GM21528 (cell line): ENCODE measurements at regions not wholly inside any gene's neighbourhood (a gene's known extent, or its start where the extent isn't known, plus 50 kb on each side); places are given as distances from the start of the nearest gene placed in this dataset.

Experiments
- ATAC-seq: cut with Tn5 transposase; IDR thresholded peaks from one replicate; pipeline ENCODE4 v1.9.1; 2021; ENCODE audit warnings: mild to moderate bottlenecking, moderate library complexity; ENCODE audit not compliant: unreplicated experiment, low FRiP score

DNA sequence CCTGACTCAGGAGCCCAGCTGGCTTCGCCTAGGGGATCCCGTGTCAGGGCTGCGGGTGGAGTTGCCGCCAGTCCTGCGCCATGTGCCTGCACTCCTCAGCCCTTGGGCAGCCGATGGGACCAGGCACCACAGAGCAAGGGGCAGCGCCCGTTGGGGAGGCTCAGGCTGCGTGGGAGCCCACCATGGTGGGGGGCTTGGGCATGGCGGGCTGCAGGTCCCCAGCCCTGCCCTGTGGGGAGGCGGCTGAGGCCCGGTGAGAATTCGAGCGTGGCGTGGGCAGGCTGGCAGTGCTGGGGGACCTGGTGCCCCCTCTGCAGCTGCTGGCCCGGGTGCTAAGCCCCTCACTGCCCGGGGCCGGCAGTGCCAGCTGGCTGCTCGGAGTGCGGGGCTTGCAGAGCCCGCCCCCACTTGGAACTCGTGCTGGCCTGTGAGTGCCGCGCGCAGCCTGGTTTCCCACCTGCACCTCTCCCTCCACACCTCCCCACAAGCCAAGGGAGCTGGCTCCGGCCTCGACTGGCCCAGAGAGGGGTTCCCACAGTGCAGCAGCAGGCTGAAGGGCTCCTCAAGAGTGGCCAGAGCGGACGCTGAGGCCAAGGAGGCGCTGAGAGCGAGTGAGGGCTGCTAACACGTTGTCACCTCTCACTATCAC is 135.1 kb upstream of the SEL1L start:
- no peak for ATAC-seq

DNA sequence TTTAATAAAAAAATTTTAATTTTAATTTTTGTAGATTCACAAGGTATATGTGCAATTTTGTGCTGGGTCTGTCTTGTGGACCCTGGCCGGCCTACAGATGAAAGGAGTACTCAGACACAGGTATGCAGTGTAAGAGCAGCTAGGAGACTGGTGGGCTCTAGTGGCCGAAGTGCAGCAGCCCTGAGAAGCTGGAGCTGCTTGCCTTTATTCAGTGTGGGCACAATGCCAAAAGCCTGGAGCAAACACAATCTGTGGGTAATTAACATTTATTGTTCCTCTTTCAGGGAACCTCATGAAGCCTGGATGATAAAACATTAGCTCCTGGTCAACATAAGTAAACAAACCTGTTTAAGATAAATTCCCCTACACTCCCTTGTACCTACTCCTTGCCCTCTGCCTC is 135.7 kb upstream of the SEL1L start:
- no peak for ATAC-seq

- ATAC-seq: no peak
Observed at GRCh38 chr14:81673930-81674329, 140.3 kb upstream of the SEL1L start.

GRCh38 chr14:81676395-81676794 is 142.7 kb upstream of the SEL1L start:
- no peak for ATAC-seq

- ATAC-seq: no peak
Observed at GRCh38 chr14:81676879-81677278, 143.2 kb upstream of the SEL1L start.

- no peak for ATAC-seq
Observed at GRCh38 chr14:81677736-81678135, 144.1 kb upstream of the SEL1L start.

- no peak for ATAC-seq
Observed at GRCh38 chr14:81679226-81679625, 145.6 kb upstream of the SEL1L start.

DNA sequence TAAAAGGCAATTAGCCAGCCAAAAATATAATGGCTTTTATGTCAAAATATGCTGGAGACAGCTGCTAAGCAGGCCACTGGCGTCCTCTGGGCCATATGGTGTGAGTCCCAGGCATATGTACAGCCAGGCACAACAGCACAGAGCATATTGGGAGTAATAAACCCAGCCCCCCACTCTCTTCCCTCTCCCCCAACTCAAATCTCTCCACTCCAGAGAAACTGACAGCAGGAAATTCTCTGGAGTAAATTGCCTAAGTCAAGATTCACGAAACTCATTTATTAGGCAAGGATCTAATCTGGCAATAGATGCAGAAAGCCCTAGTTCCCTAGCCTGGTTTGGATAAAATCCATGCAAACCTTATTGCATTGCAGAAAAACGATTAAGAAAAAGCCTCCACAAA is 147.9 kb upstream of the SEL1L start:
- ATAC-seq: no peak

DNA sequence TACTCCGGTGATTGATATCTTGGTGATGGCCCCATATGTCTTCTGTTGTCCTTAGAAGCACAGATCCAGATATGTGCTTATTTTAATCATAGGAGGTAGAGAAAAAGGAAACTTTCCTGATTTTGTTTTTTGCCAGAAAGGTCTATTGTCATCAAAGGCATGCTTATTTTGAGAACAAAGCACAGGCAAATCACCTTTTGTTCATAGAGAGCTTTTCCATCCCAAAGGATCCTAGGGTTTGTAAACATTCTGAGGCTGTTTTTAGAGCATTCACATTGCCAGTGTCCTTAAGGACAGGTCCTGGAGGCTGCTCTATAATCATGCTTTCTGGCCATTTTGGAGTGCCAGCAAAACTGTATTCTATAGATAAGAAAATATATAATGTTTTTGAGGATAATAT is 148.5 kb upstream of the SEL1L start:
- ATAC-seq: no peak

DNA sequence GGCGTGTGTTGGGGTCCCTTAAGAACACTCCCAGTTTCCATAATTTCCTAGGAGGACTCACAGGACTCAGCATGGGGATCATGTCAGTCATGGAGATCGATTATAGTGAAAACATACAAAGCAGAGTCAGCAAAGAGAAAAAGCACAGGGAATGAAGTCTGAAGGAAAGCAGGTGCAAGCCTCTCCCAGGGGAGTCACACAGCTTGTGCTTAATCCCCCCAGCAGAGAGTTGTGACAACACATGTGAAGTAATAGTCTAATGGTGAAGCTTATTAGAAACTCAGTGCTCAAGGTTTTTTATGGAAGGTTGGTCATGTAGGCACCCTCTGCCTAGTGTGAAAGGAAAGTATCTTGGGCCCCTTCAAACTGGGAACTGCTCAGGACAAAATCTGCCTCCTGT is 149.0 kb upstream of the SEL1L start:
- no peak for ATAC-seq

GRCh38 chr14:81684696-81685095 is 151.0 kb upstream of the SEL1L start:
- no peak for ATAC-seq

- ATAC-seq: no peak
Observed at GRCh38 chr14:81686512-81686911, 152.9 kb upstream of the SEL1L start.

- no peak for ATAC-seq
Observed at GRCh38 chr14:81691931-81692330, 158.3 kb upstream of the SEL1L start.

DNA sequence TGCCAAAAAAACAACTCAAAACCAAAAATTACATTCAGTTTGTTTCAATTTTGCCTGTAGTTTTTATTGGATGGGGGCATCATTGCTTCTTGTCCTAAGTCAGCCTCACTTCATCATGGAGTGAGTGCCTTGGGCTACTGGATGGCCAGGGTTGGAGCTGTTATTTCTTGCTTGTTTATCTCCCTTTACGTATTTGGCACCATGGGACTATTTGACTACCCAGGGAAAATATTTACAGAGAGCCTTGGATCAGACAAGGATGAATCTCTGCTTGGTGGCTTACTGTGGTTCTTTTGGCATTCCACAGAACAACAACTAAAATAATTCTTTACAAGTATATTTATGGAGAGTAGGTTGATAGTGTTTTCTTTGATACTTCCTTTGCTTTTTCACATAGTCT is 160.8 kb upstream of the SEL1L start:
- ATAC-seq: no peak

DNA sequence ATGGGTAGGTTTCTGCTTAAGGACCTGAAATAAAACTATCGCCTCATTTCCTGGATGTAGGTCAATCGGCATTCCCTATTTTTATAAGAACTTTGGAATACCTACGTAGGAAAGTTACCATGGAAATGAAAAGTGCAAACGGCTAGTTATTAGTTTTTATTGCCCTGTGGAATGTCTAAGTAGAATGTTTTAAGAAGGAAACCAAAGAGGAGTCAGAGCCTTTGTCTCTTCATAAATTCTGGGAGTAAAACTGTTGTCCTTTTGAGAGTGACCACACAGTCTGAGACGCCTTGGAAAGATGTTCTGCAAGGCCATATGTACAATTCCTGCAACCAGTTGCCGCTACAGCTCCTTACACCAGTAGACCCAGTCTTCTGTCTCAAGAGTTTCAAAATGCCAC is 176.0 kb upstream of the SEL1L start:
- ATAC-seq: no peak

DNA sequence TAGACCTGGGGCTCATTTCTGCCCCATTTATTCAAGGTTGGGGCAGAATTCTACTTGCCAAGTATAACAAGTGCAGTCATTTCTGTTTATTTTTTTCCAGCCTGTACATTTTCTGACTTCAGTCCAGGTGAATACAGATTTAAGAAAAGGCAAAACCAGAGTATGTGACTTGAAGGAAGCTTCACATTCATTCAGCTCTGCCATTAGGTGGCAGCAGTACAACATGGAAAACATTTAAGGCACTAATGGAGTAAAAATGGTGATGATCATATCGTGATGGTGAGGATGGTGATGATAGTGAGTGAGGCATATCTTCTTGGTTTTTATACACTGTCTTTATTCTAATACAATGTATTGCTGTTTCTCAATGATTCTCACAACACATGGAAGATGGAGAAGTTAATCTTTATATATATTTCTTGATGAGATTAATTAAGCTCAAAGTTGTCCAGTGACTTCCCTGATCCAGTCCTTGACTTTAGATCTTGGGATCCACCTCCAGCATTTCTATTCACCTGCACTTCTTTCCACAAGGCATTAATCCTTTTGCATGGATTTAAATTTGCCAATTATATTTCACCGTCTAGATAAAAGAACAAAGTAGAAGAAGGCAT is 176.7 kb upstream of the SEL1L start:
- peak; percentile 57 for ATAC-seq

DNA sequence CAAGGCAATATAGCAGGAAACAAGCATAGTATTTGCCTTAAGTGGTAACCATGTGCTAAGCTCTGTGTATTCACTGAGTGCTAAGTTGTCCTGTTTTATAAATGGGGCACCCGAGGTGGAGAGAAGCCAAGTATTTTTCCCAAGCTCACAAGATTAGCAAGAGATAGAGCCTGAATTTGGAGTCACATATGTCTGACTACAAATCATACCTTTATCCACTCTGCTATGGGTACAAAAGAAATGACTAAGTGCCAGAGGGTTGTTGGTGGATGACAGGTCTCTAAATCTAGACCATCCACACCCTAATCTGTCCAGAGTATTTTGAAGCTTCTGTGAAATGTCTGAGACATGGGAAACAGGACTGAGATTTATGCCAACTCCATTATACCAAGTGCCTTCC is 182.1 kb upstream of the SEL1L start:
- no peak for ATAC-seq

- no peak for ATAC-seq
Observed at GRCh38 chr14:81716953-81717352, 183.3 kb upstream of the SEL1L start.

GRCh38 chr14:81723956-81724355 is 190.3 kb upstream of the SEL1L start:
- ATAC-seq: no peak

- ATAC-seq: no peak
Observed at GRCh38 chr14:81727218-81727617, 193.6 kb upstream of the SEL1L start.

- ATAC-seq: no peak
Observed at GRCh38 chr14:81728447-81728846, 194.8 kb upstream of the SEL1L start.

DNA sequence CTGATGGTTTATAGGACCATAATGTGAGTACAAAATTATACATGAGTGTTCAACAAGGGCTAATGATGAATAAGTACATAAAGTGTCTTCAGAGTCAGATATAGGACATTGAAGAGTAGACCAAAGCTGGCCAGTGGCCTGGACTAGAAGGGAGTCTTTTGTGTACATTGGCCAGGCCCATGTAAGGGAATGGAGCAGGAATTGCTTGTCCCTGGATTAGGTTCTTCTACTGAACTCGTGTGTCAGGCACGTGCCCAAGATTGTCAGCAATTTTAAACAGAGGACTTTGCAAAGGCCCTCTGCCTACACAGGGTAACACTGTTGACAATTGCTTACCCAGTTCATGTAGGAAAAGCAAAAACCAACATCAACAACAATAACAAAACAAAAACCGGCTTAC is 196.0 kb upstream of the SEL1L start:
- no peak for ATAC-seq

GRCh38 chr14:81737938-81738337 is 204.3 kb upstream of the SEL1L start:
- no peak for ATAC-seq
